Sigmoid colon (tissue), 6 donors: ENCODE measurements at regions not wholly inside any gene's neighbourhood (a gene's known extent, or its start where the extent isn't known, plus 50 kb on each side); places are given as distances from the start of the nearest gene placed in this dataset.

Source experiments
- DNase-seq: peaks from one replicate; pipeline ENCODE4 v3.0.0-alpha.2; 2019
- H3K27ac ChIP-seq, 4 donors: fragments of 200-600 bp; sonication (generic); one replicate each; pipeline ENCODE4 v1.5.1; 2016 to 2019; ENCODE audit warnings: mild to moderate bottlenecking in 1 of 4
- H3K27me3 ChIP-seq, 3 donors: fragments of 200-600 bp; sonication (generic); one replicate each; pipeline ENCODE4 v1.5.1; 2019; ENCODE audit warnings: mild to moderate bottlenecking in 1 of 3
- H3K36me3 ChIP-seq, 4 donors: fragments of 200-600 bp; sonication (generic); one replicate each; pipeline ENCODE4 v1.5.1; 2016 to 2019
- H3K4me1 ChIP-seq, 4 donors: fragments of 200-600 bp; sonication (generic); one replicate each; pipeline ENCODE4 v1.5.1; 2017 to 2019
- H3K4me3 ChIP-seq, 4 donors: fragments of 200-600 bp; sonication (generic); one replicate each; pipeline ENCODE4 v1.5.1; 2017 to 2019; ENCODE audit warnings: mild to moderate bottlenecking in 2 of 4, moderate library complexity in 1 of 4
- H3K9me3 ChIP-seq, 4 donors: fragments of 200-600 bp in 3 of 4; sonication (generic) in 3 of 4; one replicate each; pipeline versions ENCODE4 v1.5.1 to v1.6.1; 2013 to 2019
- EP300 ChIP-seq, 4 donors: sonication (generic); formaldehyde crosslinking; IDR thresholded peaks; one replicate each; pipeline ENCODE4 v1.6.1; 2017; ENCODE audit warnings: antibody characterized with exemption in 4 of 4
- POLR2A ChIP-seq, 2 donors: fragments of 450-650 bp; IDR thresholded peaks; one replicate each; pipeline ENCODE4 v1.6.1; 2016; ENCODE audit warnings: antibody characterized with exemption in 2 of 2, mild to moderate bottlenecking in 2 of 2, moderate library complexity in 2 of 2
- POLR2AphosphoS5 ChIP-seq, 4 donors: sonication (generic); formaldehyde crosslinking; IDR thresholded peaks; one replicate each; pipeline ENCODE4 v1.6.1; 2017; ENCODE audit warnings: antibody characterized with exemption in 4 of 4
- WGBS, 2 donors: extraction: QIAGEN DNeasy Blood & Tissue Kit; methylation state at CpG; one replicate each; pipeline ENCODE4 v1.1.7; 2013; 5-methylcytosine and 5-hydroxymethylcytosine counted together
- intact Hi-C: fragments of 100-400 bp; cut with DNase I; formaldehyde crosslinking; loops from one replicate; pipeline ENCODE4 v1.15.1; 2023
- TF ChIP-seq, protein P1 (sequence below), 4 experiments: fragments of 450-650 bp in 3 of 4; fragments of 200-600 bp in 1 of 4; IDR thresholded peaks; one replicate each; pipeline ENCODE4 v1.5.1; 2016 to 2019; ENCODE audit warnings: antibody characterized with exemption in 4 of 4, mild to moderate bottlenecking in 3 of 4, moderate library complexity in 2 of 4
- donor health status: healthy with polysubstance abuse.
- donor health status: healthy.

DNA sequence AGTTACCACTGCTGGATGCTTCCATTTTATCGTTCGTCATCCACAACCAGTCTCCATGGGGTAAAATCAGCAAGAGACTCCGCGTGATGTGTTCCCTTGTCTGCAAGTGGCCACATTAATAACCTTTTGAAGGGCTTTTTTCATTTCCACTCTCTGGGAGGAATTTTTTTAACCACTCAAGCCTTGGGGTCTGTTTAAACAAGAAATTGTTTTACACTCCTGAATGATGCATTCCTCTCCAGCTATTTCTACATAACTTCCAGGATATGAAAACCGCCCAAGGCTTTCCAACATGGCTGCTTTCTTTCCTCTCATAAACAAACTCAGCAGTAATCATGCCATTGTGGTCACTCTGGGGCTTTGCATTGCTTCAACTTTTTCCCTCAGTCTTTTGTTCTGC, 217.2 kb upstream of the DAPK1 start:
- intact Hi-C loops = no loop called here
- no peaks in the 10 kb centered on the region for H3K9me3 ChIP-seq
- no peak overlapping the region for H3K27ac ChIP-seq
- WGBS, 2 donors = 91 to 94% methylated on average over 5 of the region's 5 CpGs
- H3K4me3 ChIP-seq = no peak overlapping the region
- no peaks in the 10 kb centered on the region for H3K27me3 ChIP-seq
- peaks cover 0 to 14% (median 7%) of the 10 kb centered on the region in 4 donors for H3K4me1 ChIP-seq
- no peak for DNase-seq
- no peaks in the 10 kb centered on the region for H3K36me3 ChIP-seq
- TF ChIP-seq EP300 (IDR thresholded peaks at IDR 0.05) (no peak), POLR2AphosphoS5 (IDR thresholded peaks at IDR 0.05) (no peak), POLR2A (IDR thresholded peaks at IDR 0.05) (no peak)

DNA sequence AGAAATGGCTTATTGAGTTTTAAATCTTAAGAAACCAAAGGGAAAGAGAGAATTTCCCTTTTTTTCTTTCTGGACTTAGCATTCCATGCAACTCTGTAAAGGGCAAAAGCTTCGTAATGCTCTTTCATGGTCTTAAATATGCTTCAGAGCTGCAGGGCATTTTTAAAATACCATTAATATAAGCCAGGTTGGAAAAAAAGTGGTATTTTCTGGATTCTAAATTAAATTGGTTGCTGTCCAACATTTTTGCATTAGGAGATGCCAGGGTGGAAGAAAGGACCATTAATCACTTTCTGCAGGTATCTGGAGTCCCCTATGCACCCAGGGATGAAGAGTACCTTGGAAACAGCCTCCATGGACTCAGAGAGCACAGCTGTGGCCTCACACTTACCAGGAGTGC, 215.1 kb upstream of the DAPK1 start:
- Histone ChIP-seq H3K9me3 (no peaks in the 10 kb centered on the region), H3K27me3 (no peaks in the 10 kb centered on the region), H3K4me3 (no peak overlapping the region), H3K36me3 (no peaks in the 10 kb centered on the region), H3K27ac (no peak overlapping the region), H3K4me1 (peaks cover 0 to 16% (median 13%) of the 10 kb centered on the region in 4 donors)
- 90 to 91% methylated on average over 1 of the region's 1 CpG for WGBS, 2 donors
- TF ChIP-seq POLR2A (IDR thresholded peaks at IDR 0.05) (no peak), POLR2AphosphoS5 (IDR thresholded peaks at IDR 0.05) (no peak), EP300 (IDR thresholded peaks at IDR 0.05) (no peak)
- TF ChIP-seq, protein P1, sequence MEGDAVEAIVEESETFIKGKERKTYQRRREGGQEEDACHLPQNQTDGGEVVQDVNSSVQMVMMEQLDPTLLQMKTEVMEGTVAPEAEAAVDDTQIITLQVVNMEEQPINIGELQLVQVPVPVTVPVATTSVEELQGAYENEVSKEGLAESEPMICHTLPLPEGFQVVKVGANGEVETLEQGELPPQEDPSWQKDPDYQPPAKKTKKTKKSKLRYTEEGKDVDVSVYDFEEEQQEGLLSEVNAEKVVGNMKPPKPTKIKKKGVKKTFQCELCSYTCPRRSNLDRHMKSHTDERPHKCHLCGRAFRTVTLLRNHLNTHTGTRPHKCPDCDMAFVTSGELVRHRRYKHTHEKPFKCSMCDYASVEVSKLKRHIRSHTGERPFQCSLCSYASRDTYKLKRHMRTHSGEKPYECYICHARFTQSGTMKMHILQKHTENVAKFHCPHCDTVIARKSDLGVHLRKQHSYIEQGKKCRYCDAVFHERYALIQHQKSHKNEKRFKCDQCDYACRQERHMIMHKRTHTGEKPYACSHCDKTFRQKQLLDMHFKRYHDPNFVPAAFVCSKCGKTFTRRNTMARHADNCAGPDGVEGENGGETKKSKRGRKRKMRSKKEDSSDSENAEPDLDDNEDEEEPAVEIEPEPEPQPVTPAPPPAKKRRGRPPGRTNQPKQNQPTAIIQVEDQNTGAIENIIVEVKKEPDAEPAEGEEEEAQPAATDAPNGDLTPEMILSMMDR (IDR thresholded peaks at IDR 0.05) = no peak
- intact Hi-C loops = no loop called here
- no peak for DNase-seq

- TF ChIP-seq, protein P1 (IDR thresholded peaks at IDR 0.05) = no peak
- TF ChIP-seq POLR2AphosphoS5 (IDR thresholded peaks at IDR 0.05) = no peak
- no peak for TF ChIP-seq EP300 (IDR thresholded peaks at IDR 0.05)
- TF ChIP-seq POLR2A (IDR thresholded peaks at IDR 0.05) = no peak
- Histone ChIP-seq H3K4me1 (peaks cover 0 to 16% (median 13%) of the 10 kb centered on the region in 4 donors), H3K27me3 (no peaks in the 10 kb centered on the region), H3K36me3 (no peaks in the 10 kb centered on the region), H3K27ac (no peak overlapping the region), H3K4me3 (no peak overlapping the region), H3K9me3 (no peaks in the 10 kb centered on the region)
- DNase-seq = no peak
- intact Hi-C loops = no loop called here
- 93 to 96% methylated on average over 4 of the region's 4 CpGs for WGBS, 2 donors
These were observed 214.1 kb upstream of the DAPK1 start for GRCh38 chr9:87283585-87283984.

GRCh38 chr9:87285183-87285850, 212.3 kb upstream of the DAPK1 start:
- WGBS, 2 donors = 25 to 44% methylated on average over 4 of the region's 4 CpGs
- intact Hi-C loops = no loop called here
- TF ChIP-seq EP300 (IDR thresholded peaks at IDR 0.05) (no peak), POLR2A (IDR thresholded peaks at IDR 0.05) (no peak), POLR2AphosphoS5 (IDR thresholded peaks at IDR 0.05) (no peak)
- TF ChIP-seq, protein P1 (IDR thresholded peaks at IDR 0.05) = no peak

GRCh38 chr9:87286506-87286905, 211.2 kb upstream of the DAPK1 start:
- no peak for DNase-seq
- intact Hi-C loops = no loop called here
- Histone ChIP-seq H3K4me3 (no peak overlapping the region), H3K9me3 (no peaks in the 10 kb centered on the region), H3K27ac (no peak overlapping the region), H3K27me3 (no peaks in the 10 kb centered on the region), H3K36me3 (no peaks in the 10 kb centered on the region), H3K4me1 (peaks cover 0 to 16% (median 9%) of the 10 kb centered on the region in 4 donors)
- TF ChIP-seq, protein P1 (IDR thresholded peaks at IDR 0.05) = no peak
- no peak for TF ChIP-seq POLR2A (IDR thresholded peaks at IDR 0.05)
- no peak for TF ChIP-seq EP300 (IDR thresholded peaks at IDR 0.05)
- TF ChIP-seq POLR2AphosphoS5 (IDR thresholded peaks at IDR 0.05) = no peak

More at GRCh38 chr9:87285183-87285850, 212.3 kb upstream of the DAPK1 start:
- H3K27me3 ChIP-seq = no peaks in the 10 kb centered on the region
- H3K4me3 ChIP-seq = no peak overlapping the region
- H3K27ac ChIP-seq = no peak overlapping the region
- peaks cover 0 to 16% (median 9%) of the 10 kb centered on the region in 4 donors for H3K4me1 ChIP-seq
- no peaks in the 10 kb centered on the region for H3K9me3 ChIP-seq
- no peak for DNase-seq
- H3K36me3 ChIP-seq = no peaks in the 10 kb centered on the region
